ENCODE measurements at regions not wholly inside any gene's neighbourhood (a gene's known extent, or its start where the extent isn't known, plus 50 kb on each side); places are given as distances from the start of the nearest gene placed in this dataset.

DNA sequence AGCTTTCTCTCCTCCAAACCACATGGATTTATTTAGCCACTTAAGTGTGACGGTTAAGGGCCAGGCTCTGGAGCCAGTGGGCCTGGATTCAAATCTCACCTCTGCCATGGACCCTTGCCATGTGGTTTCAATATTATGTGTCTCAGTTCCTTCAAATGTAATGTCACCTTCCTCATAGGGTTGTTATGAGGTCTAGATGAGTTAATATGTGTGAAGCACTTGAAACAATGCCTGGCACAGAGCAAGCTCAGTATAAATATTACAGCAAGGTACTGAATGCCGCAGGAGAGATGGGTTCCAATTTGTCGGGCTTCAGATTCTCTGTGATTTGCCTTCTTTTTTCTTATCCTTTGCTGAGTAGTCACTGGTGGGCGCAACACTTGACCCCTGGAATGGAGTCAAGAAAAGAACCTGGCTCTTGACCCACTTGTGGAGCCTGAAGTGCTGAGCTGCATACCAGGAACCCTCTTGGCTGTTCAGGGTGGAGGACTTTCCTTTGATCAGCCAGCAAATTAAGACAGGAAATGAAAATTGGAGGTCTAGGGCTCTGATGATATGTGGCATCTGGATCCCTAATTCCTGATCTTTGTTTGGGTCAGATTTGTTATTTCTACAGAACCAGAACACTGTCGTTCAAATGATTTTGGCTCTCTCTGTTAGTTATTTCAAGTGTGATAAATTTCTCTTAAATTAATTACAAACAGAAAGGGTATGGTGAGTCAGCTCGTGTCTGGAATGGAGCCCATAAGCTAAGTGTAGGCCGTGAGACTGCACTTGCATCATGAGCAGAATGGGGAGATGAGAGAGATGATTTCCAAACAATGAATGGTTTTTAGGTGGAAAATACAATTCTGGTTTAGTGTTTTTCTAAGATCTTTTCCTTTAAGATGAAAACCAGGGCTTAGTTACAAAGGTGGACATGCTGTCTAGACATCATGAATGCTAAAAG, 293.0 kb downstream of the KCNS3 start:
- DNase-seq: peak; percentile 75

DNA sequence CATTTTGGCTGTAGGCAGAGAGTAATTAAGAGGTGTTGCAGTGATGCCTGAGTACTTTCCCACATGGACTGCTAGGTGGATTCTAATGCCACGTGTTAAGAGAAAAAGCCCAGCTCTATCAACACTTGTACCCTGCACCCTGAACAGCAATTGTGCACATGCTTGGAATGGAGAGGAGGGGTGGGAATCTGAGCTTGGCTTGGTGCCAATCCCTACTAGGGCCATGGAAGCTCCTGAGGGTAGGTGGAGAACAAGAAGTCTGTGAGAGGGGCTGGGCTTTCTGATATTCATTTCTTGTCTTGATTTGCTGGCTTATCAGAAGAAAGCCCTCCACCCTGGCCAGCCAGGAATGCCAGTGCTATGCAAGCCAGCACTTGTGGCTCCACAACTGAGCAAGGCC, 292.2 kb downstream of the KCNS3 start:
- no peak for DNase-seq

- DNase-seq: no peak
Observed at GRCh38 chr2:18169893-18170175, 291.4 kb downstream of the KCNS3 start.

DNA sequence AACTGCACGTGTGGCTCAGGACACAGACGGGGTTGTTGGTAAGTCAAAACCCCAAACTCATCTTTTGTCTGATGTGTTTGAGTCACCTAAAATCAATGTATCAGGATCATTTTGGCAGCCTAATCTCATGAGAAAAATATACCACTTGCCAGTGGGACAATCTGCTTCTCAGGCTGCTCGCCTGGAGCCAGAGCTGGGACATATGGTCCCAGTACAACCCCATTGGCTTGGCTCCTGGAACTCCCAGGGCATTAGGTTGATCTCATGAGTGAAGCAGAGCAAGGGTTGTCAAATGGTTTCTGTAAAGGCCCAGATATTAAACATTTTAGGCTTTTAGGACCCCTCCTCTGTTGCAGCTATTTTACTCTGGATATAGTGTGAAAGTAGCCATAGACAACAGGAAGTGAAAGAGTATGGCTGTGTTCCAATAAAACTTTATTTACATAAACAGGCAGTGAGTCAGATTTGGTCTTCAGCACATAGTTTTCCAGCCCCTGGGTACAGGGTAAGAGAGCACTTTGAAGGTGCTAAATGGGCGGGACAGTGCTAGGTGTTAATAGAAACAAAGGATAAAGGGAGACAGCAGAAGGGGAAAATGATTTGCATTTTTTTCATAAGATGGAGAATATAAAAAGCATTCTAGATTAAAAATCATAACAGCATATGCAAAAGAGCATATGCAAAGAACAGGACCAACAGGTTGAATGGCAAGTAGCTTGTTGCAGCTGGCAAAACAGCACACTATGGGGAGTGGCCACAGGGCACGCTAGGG, 290.8 kb downstream of the KCNS3 start:
- DNase-seq: no peak

DNA sequence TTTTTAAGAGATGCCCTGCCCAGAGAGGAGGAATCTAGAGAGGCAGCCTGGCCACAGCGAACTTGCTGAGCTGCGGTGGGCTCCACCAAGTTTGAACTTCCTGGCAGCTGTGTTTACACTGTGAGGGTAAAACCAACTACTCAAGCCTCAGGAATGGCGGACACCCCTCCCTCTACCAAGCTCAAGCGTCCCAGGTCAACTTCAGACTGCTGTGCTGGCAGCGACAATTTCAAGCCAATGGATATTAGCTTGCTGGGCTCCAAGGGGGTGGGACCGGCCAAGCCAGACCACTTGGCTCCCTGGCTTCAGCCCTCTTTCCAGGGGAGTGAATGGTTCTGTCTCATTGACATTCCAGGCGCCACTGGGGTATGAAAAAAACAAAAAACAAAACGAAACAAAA, 289.4 kb downstream of the KCNS3 start:
- no peak for DNase-seq

DNA sequence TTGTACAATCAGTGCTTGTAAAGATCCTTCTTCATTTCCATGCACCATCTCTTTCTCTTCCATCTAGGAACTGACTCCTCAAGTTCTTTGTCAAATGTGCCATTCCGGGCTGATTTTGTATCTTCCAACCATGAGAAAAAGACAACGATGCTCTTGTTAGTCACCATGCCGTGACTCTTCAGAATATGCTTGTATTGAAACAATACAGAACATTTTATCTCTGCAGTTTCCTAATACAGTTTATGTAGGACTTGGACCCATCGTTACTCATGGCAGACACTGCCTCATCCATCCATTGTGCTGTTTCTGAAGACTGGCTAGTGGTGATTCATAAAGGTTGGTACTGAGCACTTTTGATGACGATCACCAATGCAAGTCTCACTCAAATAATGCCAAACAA, 283.2 kb downstream of the KCNS3 start:
- no peak for DNase-seq

DNA sequence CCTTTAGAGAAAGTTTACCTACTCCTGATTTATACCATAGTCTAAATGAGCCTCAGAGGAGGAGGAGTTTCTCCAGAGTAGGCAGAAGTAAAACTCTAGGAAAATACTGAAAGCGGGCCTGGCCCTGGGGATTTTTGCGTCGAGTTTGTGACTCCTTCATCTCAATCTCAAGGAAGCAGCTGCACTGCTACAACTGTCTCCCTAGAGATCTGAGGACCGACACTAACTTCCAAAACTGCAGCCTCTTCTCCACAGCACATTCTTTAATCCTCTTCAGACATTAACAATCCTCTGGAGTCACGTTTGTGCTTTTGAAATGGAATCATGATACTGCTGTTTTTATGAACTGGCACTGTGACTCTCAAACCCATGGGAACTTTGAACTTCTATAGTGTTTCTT, 281.4 kb downstream of the KCNS3 start:
- no peak for DNase-seq

DNA sequence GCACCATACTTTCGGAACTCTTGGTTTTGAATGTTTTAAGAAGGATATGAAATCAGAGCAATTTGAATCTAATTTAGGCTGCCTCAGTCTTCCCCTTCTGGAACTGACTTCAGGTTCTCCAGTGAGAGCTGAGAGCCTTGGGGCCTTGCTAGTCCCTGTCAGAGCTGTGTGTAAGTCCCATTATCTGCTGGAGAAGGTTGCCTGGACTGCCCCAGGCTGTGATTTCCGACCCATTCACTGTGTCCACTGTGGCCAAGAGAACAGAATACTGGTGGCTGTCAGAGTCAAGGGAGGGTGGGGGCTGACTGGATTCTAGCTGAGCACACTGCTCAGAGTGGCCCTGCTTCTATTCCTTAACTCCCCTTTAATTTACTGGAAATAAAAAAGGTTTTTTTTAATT, 278.0 kb downstream of the KCNS3 start:
- no peak for DNase-seq

GRCh38 chr2:18156002-18156401, 277.5 kb downstream of the KCNS3 start:
- no peak for DNase-seq

- DNase-seq: no peak
Observed at GRCh38 chr2:18154812-18155211, 276.3 kb downstream of the KCNS3 start.

GRCh38 chr2:18154259-18154658, 275.8 kb downstream of the KCNS3 start:
- DNase-seq: no peak

DNA sequence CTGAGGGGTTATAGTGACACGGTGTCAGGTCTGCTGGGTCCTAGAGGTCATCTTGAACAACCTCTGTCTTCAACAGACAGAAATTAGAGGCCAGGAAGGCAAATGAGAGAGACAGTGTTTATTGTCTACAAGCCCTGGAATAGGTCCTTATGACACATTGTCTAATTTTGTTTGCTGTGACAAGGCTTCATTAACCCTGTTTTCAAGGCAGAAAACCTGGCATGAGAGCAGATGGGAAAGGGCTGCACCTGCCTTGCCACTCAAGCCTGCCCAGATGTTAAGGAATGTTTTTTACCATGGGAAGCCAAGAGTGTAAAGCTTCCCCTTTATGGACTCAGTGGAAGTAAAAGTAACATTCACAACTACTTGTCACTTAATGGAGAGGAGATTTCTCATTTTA, 275.3 kb downstream of the KCNS3 start:
- no peak for DNase-seq

DNA sequence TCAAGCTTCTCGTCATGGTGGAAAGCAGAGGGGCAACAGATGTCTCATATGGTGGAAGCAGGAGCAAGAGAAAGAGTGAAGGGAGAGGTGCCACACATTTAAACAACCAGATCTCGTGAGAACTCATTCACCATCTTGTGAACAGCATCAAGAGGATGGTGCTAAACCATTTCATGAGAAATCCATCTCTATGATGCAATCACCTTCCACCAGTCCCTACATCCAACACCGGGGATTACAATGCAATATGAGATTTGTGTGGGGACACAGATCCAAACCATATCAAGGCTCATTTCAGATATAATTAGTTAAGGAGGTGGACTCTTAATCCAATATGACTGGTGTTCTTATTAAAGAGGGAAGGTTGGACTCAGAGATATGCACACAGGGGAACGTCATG, 272.8 kb downstream of the KCNS3 start:
- DNase-seq: no peak

GRCh38 chr2:18149660-18150246, 271.3 kb downstream of the KCNS3 start:
- peak; percentile 52 for DNase-seq

DNA sequence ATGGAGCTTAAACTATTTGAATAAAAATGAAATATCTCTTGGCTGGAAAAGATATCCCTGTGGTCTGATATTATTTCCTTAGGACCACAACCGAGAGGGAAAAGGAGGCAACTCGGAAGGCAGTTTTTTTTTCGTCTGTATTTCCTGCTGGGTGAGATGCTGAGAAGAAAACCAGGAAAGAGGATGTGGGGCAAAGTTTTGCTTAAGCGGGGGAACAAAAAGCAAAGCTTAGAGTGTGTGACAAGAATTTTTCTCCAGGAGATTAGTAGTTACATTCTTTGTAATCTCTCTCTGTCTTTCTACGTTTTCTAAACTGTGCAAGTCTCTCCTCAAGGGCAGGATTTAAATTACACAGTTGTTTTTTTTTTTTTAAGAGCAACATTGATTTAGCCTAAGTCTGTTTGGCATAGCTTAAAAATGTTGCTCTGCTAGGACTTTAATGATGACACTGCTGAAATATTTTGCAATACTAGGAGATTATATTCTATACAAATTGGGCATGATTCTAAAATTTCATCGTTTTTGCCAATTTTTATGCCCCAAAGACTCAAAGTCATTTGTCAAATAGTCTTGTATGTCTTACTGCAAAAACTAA, 258.5 kb downstream of the KCNS3 start:
- no peak for DNase-seq

GRCh38 chr2:18133310-18133709, 254.8 kb downstream of the KCNS3 start:
- no peak for DNase-seq

- DNase-seq: peak; percentile 52
Observed at GRCh38 chr2:18132697-18133096, 254.2 kb downstream of the KCNS3 start.

DNA sequence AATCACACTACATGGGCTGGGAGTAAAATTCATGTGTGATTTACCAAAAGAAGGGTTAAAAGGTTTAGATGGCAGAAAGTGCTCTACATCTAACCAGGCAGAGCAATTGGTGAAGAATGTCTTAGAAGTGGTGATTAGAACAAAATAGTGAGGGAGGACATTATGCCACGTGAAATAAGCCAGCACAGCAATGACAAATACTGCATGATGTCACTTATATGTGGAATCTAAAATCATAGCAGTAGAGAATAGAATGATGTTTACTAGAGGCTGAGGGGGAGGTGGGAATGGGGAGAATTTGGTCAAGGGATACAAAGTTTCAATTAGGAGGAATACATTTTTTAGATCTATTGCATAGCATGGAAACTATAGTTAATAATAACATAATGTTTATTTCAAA, 253.3 kb downstream of the KCNS3 start:
- DNase-seq: no peak

DNA sequence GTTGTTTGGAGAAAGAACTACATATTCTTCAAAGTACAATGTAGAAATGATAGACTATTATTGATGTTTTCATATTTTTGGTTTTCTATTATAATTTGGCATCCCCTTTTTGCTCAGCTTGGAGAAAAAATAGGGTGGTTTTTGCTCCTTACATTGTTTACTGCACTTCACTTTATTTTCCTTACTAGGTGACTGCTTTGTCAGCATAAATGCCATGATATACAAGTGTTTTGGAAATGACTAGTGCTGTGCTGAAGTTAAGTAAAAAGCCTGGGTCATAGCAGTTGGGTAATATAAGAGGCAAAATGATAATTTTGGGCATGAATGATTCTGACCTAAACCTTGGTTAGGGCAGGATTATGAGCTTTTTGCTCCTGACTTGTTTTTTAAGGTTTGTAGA, 250.9 kb downstream of the KCNS3 start:
- DNase-seq: no peak

DNA sequence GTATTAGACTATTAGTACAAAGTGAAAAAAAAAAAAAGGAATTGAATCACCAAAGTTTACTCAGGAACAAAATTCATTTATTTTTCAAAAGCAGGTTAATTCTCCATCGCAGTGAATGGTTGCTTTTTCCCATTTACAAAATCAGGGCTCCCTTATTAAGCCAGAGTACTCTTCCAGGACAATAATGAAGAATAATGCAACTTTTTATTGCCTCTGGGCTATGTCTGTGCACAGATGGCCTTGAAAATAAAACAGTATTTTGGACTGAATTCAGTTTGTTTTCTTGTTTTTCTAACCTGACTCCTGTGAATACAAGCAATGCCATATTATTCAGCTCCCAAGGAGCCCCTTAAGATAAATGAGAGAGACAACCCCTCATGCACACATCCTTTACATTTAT, 246.8 kb downstream of the KCNS3 start:
- DNase-seq: no peak

DNA sequence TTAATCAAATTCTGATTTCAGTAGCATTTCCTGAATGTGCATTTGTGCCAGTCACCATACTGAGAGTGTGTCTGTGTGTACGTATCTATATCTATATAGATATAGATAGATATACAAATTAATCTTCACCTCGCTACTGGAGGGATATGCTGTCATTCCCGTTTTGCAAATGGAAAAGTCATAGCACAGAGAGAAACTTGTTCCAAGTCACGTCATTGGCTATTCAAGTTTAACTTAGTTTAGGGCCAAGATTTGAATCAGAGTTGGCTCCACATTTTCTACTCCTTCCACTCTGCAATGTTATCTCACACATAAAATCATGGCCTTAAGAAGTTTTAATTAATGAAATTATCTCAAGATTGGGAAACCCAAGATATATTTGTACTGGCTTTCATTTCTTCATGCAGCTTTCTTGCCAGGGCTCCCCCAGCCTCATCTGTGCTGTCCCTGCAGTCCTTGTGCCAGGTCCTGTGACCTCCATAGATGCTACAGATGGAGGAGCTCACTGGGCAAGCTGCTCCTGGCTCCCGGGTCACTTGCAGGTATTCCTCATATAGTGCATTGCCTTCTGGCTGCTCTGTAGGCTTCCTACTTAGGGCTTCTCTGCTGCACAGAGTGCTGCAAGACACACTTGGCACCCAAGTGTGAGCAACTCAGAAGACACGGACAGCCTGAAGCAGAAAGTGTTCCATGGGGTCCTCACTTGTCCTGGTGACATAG, 245.8 kb downstream of the KCNS3 start:
- DNase-seq: no peak

- DNase-seq: no peak
Observed at GRCh38 chr2:18123577-18123976, 245.1 kb downstream of the KCNS3 start.

GRCh38 chr2:18123211-18123570, 244.7 kb downstream of the KCNS3 start:
- DNase-seq: no peak

Data from fibroblast of skin of right quadriceps (primary cell).